Myocyte (in vitro differentiated cells): ENCODE measurements at regions not wholly inside any gene's neighbourhood (a gene's known extent, or its start where the extent isn't known, plus 50 kb on each side); places are given as distances from the start of the nearest gene placed in this dataset.
"Not testable (repeated sequence)": the region's sequence is repeated elsewhere in the genome, so short reads cannot be mapped to it uniquely, and the experiment has no call there.

ENCODE experiments used
- DNase-seq: peaks from one replicate; pipeline ENCODE4 v3.0.0-alpha.2; 2012; ENCODE audit warnings: low read depth

DNA sequence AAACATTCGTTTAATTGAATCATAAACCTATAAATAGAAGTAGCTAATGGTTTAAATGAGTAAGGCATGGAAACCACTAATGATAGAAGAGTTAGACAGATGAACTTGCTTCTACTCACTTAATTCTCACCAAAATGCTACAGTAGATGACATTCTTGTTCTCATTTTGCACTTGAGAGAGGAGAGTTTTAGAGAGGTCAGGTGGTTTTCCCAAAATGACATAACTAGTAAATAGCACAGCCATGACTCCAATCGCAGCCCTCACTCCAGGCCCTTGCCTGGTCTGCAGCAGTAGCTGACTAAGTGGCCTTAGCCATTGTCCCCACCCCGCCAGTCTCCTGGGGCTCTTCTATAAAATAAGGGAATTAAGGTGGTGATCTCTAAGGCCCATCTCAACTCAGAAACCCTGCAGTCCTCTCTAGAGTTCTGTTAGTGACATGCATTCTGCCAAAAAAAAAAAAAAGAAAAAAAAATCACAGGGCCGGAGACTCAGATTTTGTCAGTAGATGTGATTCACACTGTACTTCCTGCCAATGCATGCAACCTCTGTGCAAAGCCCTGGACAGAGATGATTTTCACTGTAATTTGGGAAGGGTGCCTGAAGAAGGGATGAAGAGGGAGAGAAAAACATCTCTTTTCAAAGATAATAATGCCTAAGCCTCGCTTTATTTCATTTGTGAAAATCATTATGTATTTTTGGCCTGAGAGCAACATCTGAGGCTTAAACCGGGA, 221.8 kb downstream of the ANAPC1 start:
- DNase-seq, result peak; percentile 41

- DNase-seq, result no peak
Observed at GRCh38 chr2:111662771-111663470, 221.1 kb downstream of the ANAPC1 start.

DNA sequence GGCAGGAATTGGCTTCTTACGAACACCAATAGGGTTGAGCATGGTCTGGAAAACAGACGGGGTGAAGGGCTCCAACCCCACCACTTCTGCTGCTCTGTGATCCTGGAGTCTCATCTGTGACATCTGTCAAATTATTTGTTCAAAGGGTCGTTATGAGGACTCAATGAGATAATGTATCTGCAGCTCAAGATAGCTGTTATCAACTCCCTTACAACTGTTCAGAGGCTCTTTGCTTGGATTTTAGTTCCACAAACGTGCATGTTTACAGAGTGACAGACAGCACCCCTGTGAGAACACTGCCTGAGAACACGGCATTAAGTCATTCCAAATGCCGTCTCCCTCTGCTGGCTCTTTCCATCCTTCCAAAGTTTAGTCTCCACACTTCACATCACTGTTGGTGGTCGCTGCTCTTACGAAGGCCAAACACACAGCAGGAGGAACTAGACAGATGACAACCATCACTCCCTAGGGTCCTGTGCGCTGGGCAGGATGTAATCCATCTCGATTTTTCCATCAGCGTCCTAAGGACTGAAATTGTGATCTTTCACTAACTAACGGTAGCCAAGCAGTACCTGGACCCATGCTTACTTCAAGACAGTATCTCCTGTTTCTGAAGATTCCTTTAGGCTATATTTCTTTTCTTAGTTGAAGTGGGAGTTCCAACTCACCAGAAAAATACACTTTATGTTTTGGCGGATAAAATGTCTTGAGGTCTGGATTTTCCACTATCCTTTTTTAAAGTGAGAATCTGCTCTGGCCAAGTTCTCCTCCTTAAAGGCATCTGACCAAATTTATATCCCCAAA, 220.3 kb downstream of the ANAPC1 start:
- no peak for DNase-seq

DNA sequence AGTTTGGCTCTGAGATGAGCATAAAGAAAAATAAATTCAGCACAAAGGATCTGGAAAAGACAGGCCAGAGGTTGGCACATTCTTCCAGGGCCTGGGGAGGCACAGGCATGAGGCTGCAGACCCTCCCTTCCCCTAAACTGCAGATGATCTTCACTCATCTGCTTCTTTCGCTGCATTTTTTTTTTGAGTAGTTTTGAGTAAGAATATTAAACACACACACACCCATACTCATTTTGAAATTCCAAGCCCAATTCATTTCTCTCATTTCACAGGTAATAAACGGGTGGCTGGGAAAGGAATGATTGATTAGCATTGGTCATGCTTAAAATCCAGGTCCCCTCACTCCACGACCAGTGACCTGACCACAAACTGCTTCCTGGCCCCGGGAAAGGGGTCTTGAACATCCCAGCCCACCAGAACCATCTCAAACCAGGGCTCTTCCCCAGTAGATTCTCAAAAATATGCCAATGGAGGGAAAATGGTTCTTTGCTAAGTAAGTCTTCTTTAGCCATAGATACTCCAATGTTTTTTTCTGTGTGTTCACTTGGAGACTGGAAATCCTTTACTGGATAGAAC, 219.6 kb downstream of the ANAPC1 start:
- no peak for DNase-seq

GRCh38 chr2:111665011-111665410, 219.0 kb downstream of the ANAPC1 start:
- no peak for DNase-seq

- DNase-seq, result no peak
Observed at GRCh38 chr2:111665551-111666116, 218.4 kb downstream of the ANAPC1 start.

- DNase-seq, result no peak
Observed at GRCh38 chr2:111666160-111666559, 217.8 kb downstream of the ANAPC1 start.

DNA sequence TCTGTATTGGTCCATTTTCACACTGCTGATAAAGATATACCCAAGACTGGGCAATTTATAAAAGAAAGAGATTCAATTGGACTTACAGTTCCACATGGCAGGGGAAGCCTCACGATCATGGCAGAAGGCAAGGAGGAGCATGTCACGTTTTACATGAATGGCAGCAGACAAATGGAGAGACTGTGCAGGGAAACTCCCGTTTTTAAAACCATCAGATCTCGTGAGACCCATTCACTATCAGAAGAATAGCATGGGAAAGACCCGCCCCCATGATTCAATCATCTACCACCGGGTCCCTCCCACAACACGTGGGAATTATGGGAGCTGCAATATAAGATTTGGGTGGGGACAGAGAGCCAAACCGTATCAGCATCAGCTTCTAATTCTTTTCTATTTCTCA, 217.0 kb downstream of the ANAPC1 start:
- DNase-seq, result no peak

DNA sequence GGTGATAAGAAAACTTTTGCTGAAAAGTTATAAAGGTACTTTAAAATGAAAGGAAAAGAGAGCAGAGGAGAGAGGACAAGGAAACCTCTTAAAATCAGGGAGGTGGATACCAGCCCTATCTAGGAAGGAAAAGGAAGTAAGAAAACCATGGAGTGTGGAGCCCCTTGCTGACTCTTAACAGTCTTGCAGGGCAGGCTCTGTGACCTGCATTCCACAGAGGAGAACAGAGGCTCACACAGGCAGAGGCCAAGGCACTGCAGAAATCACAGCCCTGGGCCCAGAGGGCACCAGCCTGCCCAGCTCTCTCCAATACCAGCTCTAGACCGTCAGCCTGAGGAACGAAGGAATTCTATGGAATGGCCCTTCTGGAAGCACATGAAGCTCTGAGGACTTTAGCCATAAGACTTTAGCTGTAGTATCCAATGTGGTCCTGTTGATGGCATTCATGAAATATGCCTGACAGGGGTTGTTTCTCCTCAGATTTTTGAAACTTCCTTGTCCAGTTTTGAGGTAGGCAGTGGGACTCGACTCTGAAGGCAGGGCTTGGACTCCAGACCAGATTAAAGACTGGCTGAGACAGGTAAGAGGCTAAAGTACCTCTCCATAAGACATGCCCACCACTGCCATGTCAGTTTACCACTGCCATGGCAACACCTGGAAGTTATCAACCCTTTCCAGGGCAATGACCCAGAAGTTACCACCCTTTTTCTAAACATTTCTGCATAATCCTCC, 216.3 kb downstream of the ANAPC1 start:
- DNase-seq, result peak; percentile 75

DNA sequence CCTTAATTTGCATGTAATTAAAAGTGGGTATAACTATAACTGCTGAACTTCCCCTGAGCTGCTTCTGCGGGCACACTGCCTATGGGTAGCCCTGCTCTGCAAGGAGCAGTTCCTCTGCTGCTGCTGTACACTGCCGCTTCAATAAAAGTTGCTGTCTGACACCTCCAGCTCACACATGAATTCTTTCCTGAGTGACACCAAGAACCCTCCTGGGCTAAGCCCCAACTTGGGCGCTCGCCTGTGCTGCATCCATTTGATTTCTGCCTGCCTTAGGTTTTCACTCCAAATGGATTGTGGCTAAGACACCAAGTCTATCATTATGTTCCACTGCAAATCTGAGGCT, 215.7 kb downstream of the ANAPC1 start:
- no peak for DNase-seq

DNA sequence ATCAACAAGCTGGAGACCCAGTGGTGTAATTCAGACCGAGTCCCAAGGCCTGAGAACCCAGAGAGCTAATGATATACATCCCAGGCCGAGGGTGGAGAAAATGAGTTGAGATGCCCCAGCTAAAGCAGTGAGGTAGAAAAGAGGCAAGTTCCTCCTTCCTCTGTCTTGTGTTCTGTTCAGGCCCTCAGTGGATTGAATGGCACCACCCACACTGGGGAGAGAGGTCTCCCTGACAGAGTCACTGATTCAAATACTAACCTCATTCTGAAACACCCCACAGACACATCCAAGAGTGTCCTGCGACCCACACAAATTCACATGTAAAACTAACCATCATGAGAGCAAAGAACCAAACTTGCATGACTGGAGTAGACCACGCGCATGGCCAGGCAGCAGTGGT, 215.3 kb downstream of the ANAPC1 start:
- DNase-seq, result no peak

DNA sequence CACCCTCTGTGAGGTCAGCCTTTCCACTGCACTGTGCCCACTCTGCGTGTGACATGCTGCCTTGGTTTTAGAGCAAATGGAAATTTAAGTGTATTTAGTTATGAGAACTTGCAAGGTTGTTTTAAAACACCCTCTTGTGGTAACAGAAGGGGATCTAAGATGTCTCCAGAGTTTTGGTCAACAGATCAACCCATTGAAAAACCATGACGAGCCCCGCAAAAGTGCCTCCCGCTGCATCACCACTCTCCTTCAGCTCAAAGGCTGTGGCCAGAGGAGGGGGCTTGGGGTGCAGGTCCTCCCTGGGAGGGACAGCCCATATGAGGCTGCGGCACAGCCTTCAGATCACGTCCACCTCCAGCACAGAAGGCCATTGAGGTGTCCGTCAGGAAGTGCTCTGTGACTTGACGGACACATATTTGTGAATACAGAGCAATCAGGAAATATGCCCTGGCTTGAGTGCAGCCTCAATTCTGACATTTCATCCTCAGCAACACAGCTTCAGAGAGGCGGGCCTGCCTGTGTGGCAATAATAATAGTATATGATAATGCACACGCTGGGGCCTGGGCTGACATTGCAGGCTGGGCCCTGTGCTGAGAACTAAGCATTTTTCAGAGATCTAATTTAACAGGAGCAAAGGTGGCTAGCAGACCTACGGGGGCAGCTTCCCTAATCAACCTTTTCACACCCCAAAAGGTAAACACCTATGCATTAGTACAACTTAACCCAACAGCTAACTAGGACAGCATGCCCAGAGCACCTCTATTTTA, 213.9 kb downstream of the ANAPC1 start:
- no peak for DNase-seq

GRCh38 chr2:111670776-111671175, 213.2 kb downstream of the ANAPC1 start:
- DNase-seq, result no peak

- no peak for DNase-seq
Observed at GRCh38 chr2:111671426-111672150, 212.4 kb downstream of the ANAPC1 start.

DNA sequence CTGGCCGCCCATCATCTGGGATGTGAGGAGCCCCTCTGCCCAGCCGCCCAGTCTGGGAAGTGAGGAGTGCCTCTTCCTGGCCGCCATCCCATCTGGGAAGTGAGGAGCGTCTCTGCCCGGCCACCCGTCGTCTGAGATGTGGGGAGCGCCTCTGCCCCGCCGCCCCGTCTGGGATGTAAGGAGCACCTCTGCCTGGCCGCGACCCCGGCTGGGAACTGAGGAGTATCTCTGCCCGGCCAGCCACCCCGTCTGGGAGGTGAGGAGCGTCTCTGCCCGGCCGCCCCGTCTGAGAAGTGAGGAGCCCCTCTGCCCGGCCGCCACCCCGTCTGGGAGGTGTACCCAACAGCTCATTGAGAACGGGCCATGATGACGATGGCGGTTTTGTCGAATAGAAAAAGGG, 211.4 kb downstream of the ANAPC1 start:
- DNase-seq, result not testable (repeated sequence)

GRCh38 chr2:111673526-111673925, 210.5 kb downstream of the ANAPC1 start:
- no peak for DNase-seq

DNA sequence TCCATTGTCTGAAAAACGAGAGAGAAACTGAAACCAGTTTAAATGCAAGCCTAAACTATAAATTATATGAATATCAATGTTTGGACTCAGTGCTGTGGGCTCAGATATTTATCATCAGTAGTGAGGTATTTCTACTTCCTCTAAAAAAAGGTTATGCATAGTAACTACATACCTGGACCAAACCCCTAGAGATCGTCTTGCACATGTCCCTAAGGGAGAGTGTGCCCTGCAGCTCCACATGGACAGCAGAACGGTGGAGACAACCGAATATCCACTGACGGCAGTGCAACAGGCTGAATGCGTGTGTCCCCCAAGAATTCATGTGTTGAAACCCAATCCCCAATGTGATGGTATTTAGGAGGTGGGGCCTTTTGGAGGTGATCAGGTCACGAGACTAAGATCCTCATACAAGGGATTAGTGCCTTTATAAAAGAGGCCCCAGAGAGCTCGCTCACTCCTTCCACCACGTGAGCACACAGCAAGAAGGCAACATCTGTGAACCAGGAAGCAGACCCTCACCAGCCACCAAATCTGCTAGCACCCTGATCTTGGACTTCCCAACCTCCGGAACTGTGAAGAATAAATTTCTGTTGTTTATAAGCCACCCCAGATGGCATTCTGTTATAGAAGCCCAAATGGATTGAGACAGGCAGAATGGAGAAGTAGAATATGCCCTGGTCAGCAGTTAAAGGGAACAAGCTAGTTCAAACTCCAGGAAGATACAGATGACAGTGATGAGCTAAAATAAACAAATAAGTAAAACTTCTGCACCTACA, 208.4 kb downstream of the ANAPC1 start:
- DNase-seq, result no peak

DNA sequence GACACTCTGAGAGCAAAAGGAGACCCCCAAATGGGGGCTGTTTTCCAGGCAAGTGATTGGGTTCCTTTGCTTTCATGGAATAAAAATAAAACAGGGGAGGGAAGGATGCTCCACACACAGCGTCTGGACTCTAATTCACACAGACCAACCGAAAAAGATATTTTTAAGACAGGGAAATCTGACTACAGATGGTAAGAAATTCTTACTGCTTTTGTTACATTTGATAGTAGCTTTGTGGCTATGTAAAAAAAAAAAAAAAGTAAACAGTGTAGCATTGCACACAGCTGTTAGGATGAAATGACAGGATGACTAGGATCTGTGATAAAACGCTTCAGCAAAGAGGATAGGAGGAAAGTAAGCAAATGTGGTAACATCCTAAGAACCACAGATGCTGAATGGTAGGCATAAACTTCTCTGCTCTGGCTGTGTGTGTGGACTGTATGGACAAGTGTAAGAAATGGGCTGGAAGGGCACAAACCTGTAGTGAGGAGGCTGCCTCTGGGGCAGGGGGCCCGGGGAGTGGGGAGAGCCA, 207.6 kb downstream of the ANAPC1 start:
- DNase-seq, result peak; percentile 81
